SK-N-SH (cell line): ENCODE measurements at regions not wholly inside any gene's neighbourhood (a gene's known extent, or its start where the extent isn't known, plus 50 kb on each side); places are given as distances from the start of the nearest gene placed in this dataset.

Experiments
- FOSL2 ChIP-seq: IDR thresholded peaks from 2 replicates; pipeline ENCODE4 v1.4.0; 2012; ENCODE audit warnings: low read depth, mild to moderate bottlenecking, moderate library complexity, borderline replicate concordance
- GABPA ChIP-seq: IDR thresholded peaks from 2 replicates; pipeline ENCODE4 v1.4.0; 2012; ENCODE audit warnings: low read depth, mild to moderate bottlenecking
- MEF2A ChIP-seq: IDR thresholded peaks from 2 replicates; pipeline ENCODE4 v1.4.0; 2012; ENCODE audit warnings: low read depth, borderline replicate concordance
- SMC3 ChIP-seq: IDR thresholded peaks from 2 replicates; pipeline ENCODE4 v1.6.1; 2012; ENCODE audit warnings: low read depth, low read length, improper control_type of control experiment
- TF ChIP-seq, protein P1 (sequence below): fragments of 200-600 bp; sonication (generic); IDR thresholded peaks from 2 replicates; pipeline ENCODE4 v1.6.1; 2017; ENCODE audit warnings: antibody characterized with exemption, mild to moderate bottlenecking, moderate library complexity
- TF ChIP-seq, protein P2 (sequence below): IDR thresholded peaks from 2 replicates; pipeline ENCODE4 v1.4.0; 2012; ENCODE audit warnings: low read depth
- TF ChIP-seq, protein P3 (sequence below): IDR thresholded peaks from 2 replicates; pipeline ENCODE4; 2012
- TF ChIP-seq, protein P4 (sequence below): IDR thresholded peaks from 2 replicates; pipeline ENCODE4 v1.4.0; 2012; ENCODE audit warnings: low read depth, borderline replicate concordance

DNA sequence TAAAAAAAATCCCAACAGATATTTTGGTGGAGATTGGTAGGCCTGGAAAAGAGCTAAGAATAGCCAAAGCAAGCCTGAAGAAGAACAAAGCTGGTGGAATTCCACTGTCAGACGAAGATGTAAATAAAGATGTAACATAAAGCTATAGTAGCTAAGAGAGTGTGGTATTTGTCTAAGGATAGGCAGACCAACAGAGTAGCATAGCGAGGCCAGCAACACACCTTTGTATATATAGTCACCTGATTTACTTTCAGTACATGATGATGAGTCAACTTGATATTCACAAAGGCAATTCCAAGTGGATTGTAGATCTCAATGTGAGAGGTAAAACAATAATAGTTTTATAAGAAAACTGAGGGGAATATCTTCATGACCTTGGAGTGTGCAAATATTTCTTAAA is 53.6 kb upstream of the SYN2 start:
- TF ChIP-seq, protein P1, sequence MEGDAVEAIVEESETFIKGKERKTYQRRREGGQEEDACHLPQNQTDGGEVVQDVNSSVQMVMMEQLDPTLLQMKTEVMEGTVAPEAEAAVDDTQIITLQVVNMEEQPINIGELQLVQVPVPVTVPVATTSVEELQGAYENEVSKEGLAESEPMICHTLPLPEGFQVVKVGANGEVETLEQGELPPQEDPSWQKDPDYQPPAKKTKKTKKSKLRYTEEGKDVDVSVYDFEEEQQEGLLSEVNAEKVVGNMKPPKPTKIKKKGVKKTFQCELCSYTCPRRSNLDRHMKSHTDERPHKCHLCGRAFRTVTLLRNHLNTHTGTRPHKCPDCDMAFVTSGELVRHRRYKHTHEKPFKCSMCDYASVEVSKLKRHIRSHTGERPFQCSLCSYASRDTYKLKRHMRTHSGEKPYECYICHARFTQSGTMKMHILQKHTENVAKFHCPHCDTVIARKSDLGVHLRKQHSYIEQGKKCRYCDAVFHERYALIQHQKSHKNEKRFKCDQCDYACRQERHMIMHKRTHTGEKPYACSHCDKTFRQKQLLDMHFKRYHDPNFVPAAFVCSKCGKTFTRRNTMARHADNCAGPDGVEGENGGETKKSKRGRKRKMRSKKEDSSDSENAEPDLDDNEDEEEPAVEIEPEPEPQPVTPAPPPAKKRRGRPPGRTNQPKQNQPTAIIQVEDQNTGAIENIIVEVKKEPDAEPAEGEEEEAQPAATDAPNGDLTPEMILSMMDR = no peak
- TF ChIP-seq FOSL2 (no peak), GABPA (no peak), MEF2A (no peak), SMC3 (no peak)
- TF ChIP-seq, protein P2, sequence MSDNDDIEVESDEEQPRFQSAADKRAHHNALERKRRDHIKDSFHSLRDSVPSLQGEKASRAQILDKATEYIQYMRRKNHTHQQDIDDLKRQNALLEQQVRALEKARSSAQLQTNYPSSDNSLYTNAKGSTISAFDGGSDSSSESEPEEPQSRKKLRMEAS = no peak
- TF ChIP-seq, protein P3, sequence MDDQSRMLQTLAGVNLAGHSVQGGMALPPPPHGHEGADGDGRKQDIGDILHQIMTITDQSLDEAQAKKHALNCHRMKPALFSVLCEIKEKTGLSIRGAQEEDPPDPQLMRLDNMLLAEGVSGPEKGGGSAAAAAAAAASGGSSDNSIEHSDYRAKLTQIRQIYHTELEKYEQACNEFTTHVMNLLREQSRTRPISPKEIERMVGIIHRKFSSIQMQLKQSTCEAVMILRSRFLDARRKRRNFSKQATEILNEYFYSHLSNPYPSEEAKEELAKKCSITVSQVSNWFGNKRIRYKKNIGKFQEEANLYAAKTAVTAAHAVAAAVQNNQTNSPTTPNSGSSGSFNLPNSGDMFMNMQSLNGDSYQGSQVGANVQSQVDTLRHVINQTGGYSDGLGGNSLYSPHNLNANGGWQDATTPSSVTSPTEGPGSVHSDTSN = no peak
- TF ChIP-seq, protein P4, sequence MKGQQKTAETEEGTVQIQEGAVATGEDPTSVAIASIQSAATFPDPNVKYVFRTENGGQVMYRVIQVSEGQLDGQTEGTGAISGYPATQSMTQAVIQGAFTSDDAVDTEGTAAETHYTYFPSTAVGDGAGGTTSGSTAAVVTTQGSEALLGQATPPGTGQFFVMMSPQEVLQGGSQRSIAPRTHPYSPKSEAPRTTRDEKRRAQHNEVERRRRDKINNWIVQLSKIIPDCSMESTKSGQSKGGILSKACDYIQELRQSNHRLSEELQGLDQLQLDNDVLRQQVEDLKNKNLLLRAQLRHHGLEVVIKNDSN = no peak
